GM12865 (cell line): ENCODE measurements at regions not wholly inside any gene's neighbourhood (a gene's known extent, or its start where the extent isn't known, plus 50 kb on each side); places are given as distances from the start of the nearest gene placed in this dataset.

ENCODE experiments used
- DNase-seq: peaks from one replicate; pipeline ENCODE4 v3.0.0; 2010; ENCODE audit warnings: low read depth
- H3K4me3 ChIP-seq: 2 replicates; pipeline ENCODE4 v1.5.1; 2011; ENCODE audit warnings: mild to moderate bottlenecking, low read depth, low read length, control low read depth
- TF ChIP-seq, protein P1 (sequence below): IDR thresholded peaks from 2 replicates; pipeline ENCODE4 v1.5.1; 2011; ENCODE audit warnings: low read length, control low read depth, low read depth, inconsistent platforms; ENCODE audit not compliant: insufficient read depth; ENCODE audit errors: missing control alignments

DNA sequence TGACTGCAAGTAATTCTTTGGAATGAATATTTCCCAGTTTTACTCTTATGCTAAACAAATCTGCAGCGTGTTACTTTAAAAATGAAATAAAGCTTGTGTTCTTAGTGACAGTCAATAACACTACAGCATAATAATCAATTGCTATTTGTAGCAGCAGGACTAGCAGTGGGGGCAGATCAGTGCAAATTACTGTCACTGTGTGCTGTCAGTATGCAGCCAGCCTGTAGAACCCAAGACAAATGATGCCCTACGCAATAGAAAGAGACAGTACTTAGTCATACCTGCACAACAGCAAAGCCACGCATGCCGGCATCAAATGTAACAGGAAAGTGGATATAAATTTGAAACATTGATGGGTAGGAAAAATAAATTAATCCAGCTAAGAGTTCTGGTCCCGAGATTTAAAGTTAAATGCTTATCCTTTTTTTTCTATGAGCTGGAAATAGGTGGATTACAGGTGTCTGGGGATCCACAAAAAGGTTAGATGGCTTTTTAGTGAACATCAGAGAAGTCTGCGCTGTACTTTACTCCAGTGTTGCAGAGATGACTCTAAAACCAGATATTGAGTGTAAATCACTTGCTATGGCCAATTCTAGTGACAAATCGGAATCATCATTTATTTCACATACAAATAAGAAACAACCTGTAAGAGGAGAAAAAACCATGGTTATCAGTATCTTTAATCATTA is 812.4 kb upstream of the ZEB2 start:
- TF ChIP-seq, protein P1, sequence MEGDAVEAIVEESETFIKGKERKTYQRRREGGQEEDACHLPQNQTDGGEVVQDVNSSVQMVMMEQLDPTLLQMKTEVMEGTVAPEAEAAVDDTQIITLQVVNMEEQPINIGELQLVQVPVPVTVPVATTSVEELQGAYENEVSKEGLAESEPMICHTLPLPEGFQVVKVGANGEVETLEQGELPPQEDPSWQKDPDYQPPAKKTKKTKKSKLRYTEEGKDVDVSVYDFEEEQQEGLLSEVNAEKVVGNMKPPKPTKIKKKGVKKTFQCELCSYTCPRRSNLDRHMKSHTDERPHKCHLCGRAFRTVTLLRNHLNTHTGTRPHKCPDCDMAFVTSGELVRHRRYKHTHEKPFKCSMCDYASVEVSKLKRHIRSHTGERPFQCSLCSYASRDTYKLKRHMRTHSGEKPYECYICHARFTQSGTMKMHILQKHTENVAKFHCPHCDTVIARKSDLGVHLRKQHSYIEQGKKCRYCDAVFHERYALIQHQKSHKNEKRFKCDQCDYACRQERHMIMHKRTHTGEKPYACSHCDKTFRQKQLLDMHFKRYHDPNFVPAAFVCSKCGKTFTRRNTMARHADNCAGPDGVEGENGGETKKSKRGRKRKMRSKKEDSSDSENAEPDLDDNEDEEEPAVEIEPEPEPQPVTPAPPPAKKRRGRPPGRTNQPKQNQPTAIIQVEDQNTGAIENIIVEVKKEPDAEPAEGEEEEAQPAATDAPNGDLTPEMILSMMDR: no peak
- DNase-seq: no peak

DNA sequence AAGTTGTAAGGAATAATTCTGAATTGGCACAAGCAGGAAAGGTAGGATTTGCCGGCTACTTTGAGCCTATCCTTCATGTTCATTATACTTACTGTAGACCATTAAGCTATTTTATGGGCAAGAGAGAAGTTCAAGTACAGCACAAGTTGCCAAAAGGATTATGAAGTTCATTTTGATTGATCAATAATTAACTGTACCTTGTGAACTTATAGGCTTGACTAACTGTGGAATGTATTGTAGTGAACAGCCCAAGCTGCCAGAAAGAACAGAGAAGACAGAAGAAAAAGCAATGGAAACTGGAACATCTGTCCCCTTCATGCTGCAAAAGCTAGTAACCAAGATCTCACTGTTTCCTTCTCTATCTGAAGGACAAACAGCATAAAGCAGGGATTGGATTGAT is 810.1 kb upstream of the ZEB2 start:
- no peak overlapping the region for H3K4me3 ChIP-seq
- DNase-seq: no peak
- TF ChIP-seq, protein P1: no peak

More for the DNA sequence above, 812.4 kb upstream of the ZEB2 start:
- H3K4me3 ChIP-seq: no peak overlapping the region

DNA sequence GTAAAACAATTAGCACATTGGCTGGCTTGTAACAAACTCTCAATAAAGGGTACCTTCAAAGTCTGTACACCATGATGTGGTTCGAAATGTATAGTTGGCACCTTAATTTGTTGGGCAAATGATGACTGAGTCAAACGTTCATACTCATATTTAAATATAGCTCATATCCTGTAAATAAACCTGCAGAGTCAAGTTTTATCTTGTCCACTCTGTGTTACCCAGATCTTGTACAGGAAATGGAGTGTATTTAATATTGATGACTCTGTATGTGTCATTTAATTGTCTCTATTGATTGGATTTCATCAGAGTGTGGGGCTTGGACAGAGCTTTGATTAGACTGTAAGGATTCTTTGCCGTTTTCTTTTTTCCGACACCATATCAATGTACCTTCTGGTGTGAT is 805.6 kb upstream of the ZEB2 start:
- no peak overlapping the region for H3K4me3 ChIP-seq
- TF ChIP-seq, protein P1: no peak
- DNase-seq: no peak

DNA sequence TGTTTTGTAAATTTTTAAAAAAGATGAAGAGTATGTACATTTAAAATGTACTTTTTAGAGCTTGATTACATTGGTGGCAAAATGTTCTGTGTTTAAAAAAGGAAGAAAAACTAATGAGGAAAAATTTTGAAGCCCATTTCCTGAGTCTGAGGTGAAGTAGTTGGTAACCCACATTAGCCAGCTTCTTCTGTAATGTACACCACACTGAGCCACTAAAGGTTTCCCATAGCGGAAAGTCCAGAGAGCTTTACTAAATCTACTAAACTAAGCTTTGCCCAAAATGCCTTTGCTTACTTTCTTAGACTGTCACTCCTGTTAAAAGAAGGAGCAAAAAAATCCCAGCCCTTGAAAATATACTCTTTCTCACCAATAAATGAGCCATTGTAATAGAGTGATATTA is 804.8 kb upstream of the ZEB2 start:
- no peak for DNase-seq
- TF ChIP-seq, protein P1: no peak
- no peak overlapping the region for H3K4me3 ChIP-seq

DNA sequence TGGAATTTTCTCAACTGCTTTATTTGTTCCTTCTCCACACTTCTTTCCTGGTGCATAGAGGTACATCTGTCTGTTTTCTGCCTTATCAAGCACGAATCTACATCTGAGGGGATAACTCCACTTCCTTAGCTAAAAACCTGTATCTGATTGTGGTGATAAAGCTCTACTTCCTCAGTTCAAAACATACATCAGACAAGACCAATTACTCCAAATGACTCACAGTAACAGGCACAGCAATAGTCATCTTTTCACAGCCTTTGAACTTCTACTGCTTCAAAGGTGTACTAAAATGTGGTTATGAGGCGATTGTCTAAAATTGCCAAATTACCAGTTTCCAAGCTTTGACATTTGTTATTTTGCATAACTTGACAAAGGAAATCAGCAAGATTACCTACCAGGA is 803.6 kb upstream of the ZEB2 start:
- H3K4me3 ChIP-seq: no peak overlapping the region
- no peak for DNase-seq
- TF ChIP-seq, protein P1: no peak

DNA sequence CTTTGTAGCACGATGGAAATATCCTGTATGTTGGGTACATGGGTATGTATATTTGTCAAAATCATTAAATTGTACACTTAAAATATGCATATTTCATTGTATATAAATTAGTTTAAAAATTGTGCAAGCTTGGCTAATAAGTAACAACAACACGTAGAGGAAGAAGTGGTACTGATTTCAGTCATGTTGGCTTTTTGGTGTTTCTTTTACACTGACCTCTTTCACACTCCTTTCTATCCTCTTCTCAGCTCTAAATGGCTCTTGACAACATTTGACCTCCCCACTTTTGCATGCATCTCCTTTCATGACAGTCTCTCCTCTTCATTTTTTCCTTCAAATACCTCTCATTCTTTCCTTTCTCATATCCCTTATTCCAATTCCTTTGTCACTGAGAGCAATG is 801.4 kb upstream of the ZEB2 start:
- TF ChIP-seq, protein P1: no peak
- H3K4me3 ChIP-seq: no peak overlapping the region
- no peak for DNase-seq

DNA sequence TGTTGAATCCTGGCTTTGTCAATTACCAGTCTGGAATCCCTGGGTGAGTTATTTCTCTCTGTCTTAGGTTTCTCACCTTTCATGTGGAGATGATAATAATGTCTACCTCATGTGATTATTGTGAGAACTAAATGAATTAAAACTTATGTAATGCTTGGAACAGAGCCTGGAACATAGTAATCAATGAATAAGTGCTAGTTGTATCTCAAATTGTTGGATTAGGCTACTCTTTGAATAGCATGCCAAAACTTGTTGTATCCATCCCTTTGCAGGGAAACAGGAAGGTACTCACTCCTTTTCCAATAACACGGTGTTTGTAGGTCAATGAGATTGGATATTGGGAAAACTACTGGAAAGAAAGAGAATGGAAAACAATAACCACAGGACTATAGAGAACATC is 796.6 kb upstream of the ZEB2 start:
- TF ChIP-seq, protein P1: no peak
- no peak overlapping the region for H3K4me3 ChIP-seq
- DNase-seq: no peak
